HEK293 (cell line): ENCODE measurements at regions not wholly inside any gene's neighbourhood (a gene's known extent, or its start where the extent isn't known, plus 50 kb on each side); places are given as distances from the start of the nearest gene placed in this dataset.

Experiments
- FEZF1 ChIP-seq: fragments of 450-650 bp; formaldehyde crosslinking; IDR thresholded peaks from 2 replicates; pipeline ENCODE4 v1.5.1; 2016; ENCODE audit warnings: missing biosample characterization, missing genetic modification characterization
- GFI1B ChIP-seq: fragments of 450-650 bp; formaldehyde crosslinking; IDR thresholded peaks from 2 replicates; pipeline ENCODE4 v1.5.1; 2016; ENCODE audit warnings: missing biosample characterization, missing genetic modification characterization
- ZNF202 ChIP-seq: fragments of 450-650 bp; formaldehyde crosslinking; IDR thresholded peaks from 2 replicates; pipeline ENCODE4 v1.5.1; 2016; ENCODE audit warnings: missing biosample characterization, missing genetic modification characterization, borderline replicate concordance
- ZNF416 ChIP-seq: fragments of 450-650 bp; formaldehyde crosslinking; IDR thresholded peaks from 2 replicates; pipeline ENCODE4 v1.5.1; 2016; ENCODE audit warnings: missing biosample characterization, missing genetic modification characterization
- ZNF518A ChIP-seq: fragments of 450-650 bp; formaldehyde crosslinking; conservative IDR thresholded peaks from 2 replicates; pipeline ENCODE4 v1.5.1; 2016; ENCODE audit warnings: low read depth, missing biosample characterization, missing genetic modification characterization
- ZNF704 ChIP-seq: fragments of 450-650 bp; formaldehyde crosslinking; IDR thresholded peaks from 2 replicates; pipeline ENCODE4 v1.5.1; 2016; ENCODE audit warnings: missing biosample characterization, missing genetic modification characterization

GRCh38 chr14:34187061-34187460 is 236.2 kb upstream of the EGLN3 start:
- TF ChIP-seq ZNF704 (no peak), ZNF202 (tag by site-specific recombination) (no peak), GFI1B (tag by site-specific recombination) (no peak), ZNF416 (tag by site-specific recombination) (no peak), FEZF1 (tag by site-specific recombination) (no peak), ZNF518A (tag by site-specific recombination) (no peak)
